Umbilical cord (tissue), 1 donor: ENCODE measurements at regions not wholly inside any gene's neighbourhood (a gene's known extent, or its start where the extent isn't known, plus 50 kb on each side); places are given as distances from the start of the nearest gene placed in this dataset.
A peak's percentile ranks its signal among the peaks of the same experiment; 100 is the strongest.

Source experiments
- DNase-seq: peaks from one replicate; pipeline ENCODE4 v3.0.0-alpha.2; 2015; ENCODE audit warnings: low spot score

DNA sequence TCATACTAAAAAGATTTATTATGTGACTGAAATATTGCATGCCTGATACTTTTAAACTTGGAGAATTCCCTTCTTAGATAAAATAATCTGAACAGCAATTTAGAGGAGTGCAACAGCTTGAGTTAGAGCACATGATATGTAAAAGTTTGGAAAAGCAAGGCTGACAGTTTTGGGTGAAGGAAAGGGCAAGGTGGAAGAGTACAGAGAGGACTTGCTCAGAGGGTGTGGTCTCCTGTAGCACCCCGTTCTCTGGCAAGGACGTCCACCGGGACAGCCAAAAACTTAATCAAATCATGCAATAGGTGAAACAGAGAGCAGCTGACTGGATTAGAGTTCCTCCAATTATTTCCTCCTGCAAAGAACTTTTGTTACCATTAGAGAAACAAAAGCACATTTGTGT lies 65.2 kb upstream of the PDZRN4 start:
- DNase-seq, result peak; percentile 58

DNA sequence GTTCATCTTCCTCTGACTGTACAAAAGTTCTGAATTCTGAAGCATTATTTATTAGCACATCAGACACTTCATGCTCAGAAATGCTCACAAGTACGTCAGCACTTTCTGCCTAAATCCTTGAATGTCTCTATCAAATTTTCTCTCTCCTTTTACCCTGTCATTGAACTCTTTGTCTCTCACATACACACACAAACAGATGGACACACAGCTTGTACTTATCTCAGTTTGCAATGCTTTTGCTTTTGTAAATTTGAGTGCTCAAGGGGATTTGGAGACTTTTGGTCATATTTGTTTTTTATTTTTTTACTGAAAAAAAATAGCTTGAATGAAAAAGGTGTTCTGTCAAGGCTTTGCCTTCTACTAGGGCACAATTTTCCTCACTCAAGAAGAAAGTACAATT lies 64.2 kb upstream of the PDZRN4 start:
- peak; percentile 29 for DNase-seq
